ENCODE measurements at regions not wholly inside any gene's neighbourhood (a gene's known extent, or its start where the extent isn't known, plus 50 kb on each side); places are given as distances from the start of the nearest gene placed in this dataset.

GRCh38 chr12:76156726-76157125 lies 72.2 kb upstream of the NAP1L1 start:
- H3K4me3 ChIP-seq (ENCODE audit: low read depth, low read length) = no peak overlapping the region
- in situ Hi-C loops (cut with HindIII; ENCODE audit: low sequenced_read_pairs) = no loop called here
- TF ChIP-seq CTCF (IDR thresholded peaks at IDR 0.05; ENCODE audit: low read depth, low read length) = no peak
- DNase-seq (ENCODE audit: low read depth, low spot score) = no peak

GRCh38 chr12:76156314-76156713 lies 71.8 kb upstream of the NAP1L1 start:
- no peak for TF ChIP-seq CTCF (IDR thresholded peaks at IDR 0.05; ENCODE audit: low read depth, low read length)
- DNase-seq (ENCODE audit: low read depth, low spot score) = no peak
- no peak overlapping the region for H3K4me3 ChIP-seq (ENCODE audit: low read depth, low read length)
- in situ Hi-C loops (cut with HindIII; ENCODE audit: low sequenced_read_pairs) = no loop called here

GRCh38 chr12:76155157-76155670 lies 70.7 kb upstream of the NAP1L1 start:
- DNase-seq (ENCODE audit: low read depth, low spot score) = no peak

GRCh38 chr12:76153616-76154015 lies 69.1 kb upstream of the NAP1L1 start:
- in situ Hi-C loops (cut with HindIII; ENCODE audit: low sequenced_read_pairs) = no loop called here
- no peak for TF ChIP-seq CTCF (IDR thresholded peaks at IDR 0.05; ENCODE audit: low read depth, low read length)
- H3K4me3 ChIP-seq (ENCODE audit: low read depth, low read length) = no peak overlapping the region
- DNase-seq (ENCODE audit: low read depth, low spot score) = no peak

More at GRCh38 chr12:76155157-76155670, 70.7 kb upstream of the NAP1L1 start:
- no peak overlapping the region for H3K4me3 ChIP-seq (ENCODE audit: low read depth, low read length)
- in situ Hi-C loops (cut with HindIII; ENCODE audit: low sequenced_read_pairs) = no loop called here
- TF ChIP-seq CTCF (IDR thresholded peaks at IDR 0.05; ENCODE audit: low read depth, low read length) = no peak

GRCh38 chr12:76152181-76152807 lies 67.8 kb upstream of the NAP1L1 start:
- H3K4me3 ChIP-seq (ENCODE audit: low read depth, low read length) = no peak overlapping the region
- TF ChIP-seq CTCF (IDR thresholded peaks at IDR 0.05; ENCODE audit: low read depth, low read length) = no peak
- no peak for DNase-seq (ENCODE audit: low read depth, low spot score)
- in situ Hi-C loops (cut with HindIII; ENCODE audit: low sequenced_read_pairs) = no loop called here

- in situ Hi-C loops (cut with HindIII; ENCODE audit: low sequenced_read_pairs) = no loop called here
- H3K4me3 ChIP-seq (ENCODE audit: low read depth, low read length) = no peak overlapping the region
- no peak for TF ChIP-seq CTCF (IDR thresholded peaks at IDR 0.05; ENCODE audit: low read depth, low read length)
- no peak for DNase-seq (ENCODE audit: low read depth, low spot score)
Measured at GRCh38 chr12:76144245-76144549, 59.7 kb upstream of the NAP1L1 start.
